K562 (cell line): ENCODE measurements at regions not wholly inside any gene's neighbourhood (a gene's known extent, or its start where the extent isn't known, plus 50 kb on each side); places are given as distances from the start of the nearest gene placed in this dataset.

ENCODE experiments used
- CREBBP ChIP-seq: IDR thresholded peaks from one replicate; pipeline ENCODE4 v1.6.1; 2012; ENCODE audit warnings: low read depth, mild to moderate bottlenecking, control low read depth, inconsistent platforms, low read length
- CTCF ChIP-seq, 3 experiments: IDR thresholded peaks in 2 of 3; conservative IDR thresholded peaks in 1 of 3; 2 replicates each; pipeline ENCODE4 v1.5.1; 2011 to 2012; ENCODE audit warnings: low read length in 3 of 3, mild to moderate bottlenecking in 3 of 3, control low read depth in 2 of 3, improper control_type of control experiment in 1 of 3, inconsistent platforms in 1 of 3, low read depth in 1 of 3, mixed read lengths in 1 of 3, moderate library complexity in 1 of 3; ENCODE audit not compliant: insufficient read depth in 2 of 3
- MAX ChIP-seq: sonication (generic); formaldehyde crosslinking; IDR thresholded peaks from 2 replicates; pipeline ENCODE4 v1.9.0; 2022; ENCODE audit warnings: mild to moderate bottlenecking, missing genetic modification reagents
- MYC ChIP-seq, 2 experiments: fragments of 250-450 bp in 1 of 2; sonication (Bioruptor Pico) in 1 of 2; IDR thresholded peaks; 2 replicates each; pipeline versions ENCODE4 v1.5.1 to v1.6.1; 2012 to 2021; ENCODE audit warnings: low read depth in 2 of 2, borderline replicate concordance in 1 of 2, improper control_type of control experiment in 1 of 2, low read length in 1 of 2, mild to moderate bottlenecking in 1 of 2, moderate library complexity in 1 of 2
- YY1 ChIP-seq, 3 experiments: IDR thresholded peaks; 2 replicates each; pipeline ENCODE4 v1.6.1; 2011; ENCODE audit warnings: low read length in 2 of 3, mild to moderate bottlenecking in 2 of 3, moderate library complexity in 2 of 3, borderline replicate concordance in 1 of 3, control low read depth in 1 of 3, low read depth in 1 of 3; ENCODE audit not compliant: insufficient read depth in 3 of 3, insufficient replicate concordance in 2 of 3, control insufficient read depth in 1 of 3, insufficient read length in 1 of 3; ENCODE audit errors: extremely low read depth in 1 of 3
- ZBTB40 ChIP-seq, 2 experiments: fragments of 450-650 bp in 1 of 2; sonication (generic) in 1 of 2; formaldehyde crosslinking in 1 of 2; IDR thresholded peaks; 2 replicates each; pipeline versions ENCODE4 v1.7.1 to v1.9.0; 2016 to 2022; ENCODE audit warnings: inconsistent platforms in 1 of 2, mild to moderate bottlenecking in 1 of 2, missing genetic modification reagents in 1 of 2

- no peak for TF ChIP-seq CREBBP
- no peak for TF ChIP-seq MAX (CRISPR knock-in tag)
- no peak for TF ChIP-seq CTCF (IDR thresholded peaks at IDR 0.05 in 2 of 3, conservative IDR thresholded peaks at IDR 0.05 in 1 of 3; ENCODE audit: insufficient read depth in 2 of 3, low read depth in 1 of 3, low read length in 3 of 3)
- no peak for TF ChIP-seq YY1 (IDR thresholded peaks at IDR 0.05; ENCODE audit: borderline replicate concordance in 1 of 3, control insufficient read depth in 1 of 3, extremely low read depth in 1 of 3, insufficient read depth in 3 of 3, insufficient read length in 1 of 3, insufficient replicate concordance in 2 of 3, low read depth in 1 of 3, low read length in 2 of 3)
- no peak for TF ChIP-seq MYC (IDR thresholded peaks at IDR 0.05; ENCODE audit: low read depth, low read length)
- no peak for TF ChIP-seq MYC (CRISPR knock-in tag; IDR thresholded peaks at IDR 0.05; ENCODE audit: borderline replicate concordance, low read depth)
- TF ChIP-seq ZBTB40 (IDR thresholded peaks at IDR 0.05): no peak
- TF ChIP-seq ZBTB40 (CRISPR knock-in tag; IDR thresholded peaks at IDR 0.05): no peak
These were observed 292.5 kb upstream of the CELF2 start for GRCh38 chr10:10725196-10725595.
